HepG2 (cell line): ENCODE measurements at regions not wholly inside any gene's neighbourhood (a gene's known extent, or its start where the extent isn't known, plus 50 kb on each side); places are given as distances from the start of the nearest gene placed in this dataset.

Experiments
- ATAC-seq: fragments of 200-7000 bp; cut with Tn5 transposase; 3 replicates; pipeline ENCODE4 v1.9.1; 2020; ENCODE audit warnings: mild to moderate bottlenecking, moderate library complexity
- BruUV-seq: library from RNA; stranded (reverse); fragments of 400-500 nt; replicated peaks from 2 replicates; lab custom pipeline; 2021; lab: Mats Ljungman, UMichigan
- CTCF ChIA-PET: fragments of 300-600 bp; formaldehyde crosslinking; extraction: SDS; loops from one replicate; lab custom pipeline; 2021; ENCODE audit warnings: low total read pairs, inconsistent platforms, low intra/inter-chr PET ratio; lab: Yijun Ruan, JAX
- POLR2A ChIA-PET: fragments of 350-600 bp; sonication (Branson Sonifier 250); formaldehyde crosslinking; loops from one replicate; lab custom pipeline; 2020; ENCODE audit warnings: antibody characterized with exemption, inconsistent platforms; lab: Yijun Ruan, JAX
- DNase-seq: peaks from one replicate; pipeline ENCODE4 v3.0.0-alpha.2; 2015; ENCODE audit warnings: low spot score
- FAIRE-seq: peaks from 3 replicates; lab custom pipeline; 2011; peaks lifted over from hg19 to GRCh38; lab: Jason Lieb, UNC
- H2AFZ ChIP-seq: one replicate; pipeline ENCODE4 v1.6.1; 2011; ENCODE audit warnings: low read length, inconsistent platforms
- H3K27ac ChIP-seq: fragments of 300-600 bp; 3 replicates; pipeline ENCODE4 v1.8.0; 2011; ENCODE audit warnings: mixed run types, mild to moderate bottlenecking, mixed read lengths, low read length, inconsistent platforms; ENCODE audit not compliant: insufficient read depth; ENCODE audit errors: extremely low read length
- H3K27me3 ChIP-seq, 2 experiments: fragments of 200-600 bp in 1 of 2; 2 replicates in 1 of 2; 3 replicates in 1 of 2; pipeline versions ENCODE4 v1.6.0 to v1.8.0; 2011; ENCODE audit warnings: low read length in 2 of 2, mild to moderate bottlenecking in 2 of 2, moderate library complexity in 2 of 2, inconsistent platforms in 1 of 2; ENCODE audit not compliant: insufficient read depth in 2 of 2, control insufficient read depth in 1 of 2
- H3K36me3 ChIP-seq, 2 experiments: fragments of 200-600 bp in 1 of 2; replicated peaks in 1 of 2; 2 replicates in 1 of 2; 3 replicates in 1 of 2; pipeline versions ENCODE4 v1.5.1 to v1.8.0; 2011; ENCODE audit warnings: low read length in 2 of 2, inconsistent platforms in 1 of 2; ENCODE audit not compliant: insufficient read depth in 2 of 2, control insufficient read depth in 1 of 2
- H3K4me1 ChIP-seq: 2 replicates; pipeline ENCODE4 v1.5.1; 2012; ENCODE audit warnings: low read length, inconsistent platforms; ENCODE audit not compliant: insufficient read depth
- H3K4me2 ChIP-seq: 2 replicates; pipeline ENCODE4 v1.6.0; 2011; ENCODE audit warnings: low read depth, low read length, inconsistent platforms
- H3K4me3 ChIP-seq, 3 experiments: fragments of 200-600 bp in 1 of 3; sonication (generic), shearing (Covaris generic) in 1 of 3; replicated peaks in 1 of 3; 2 replicates each; pipeline ENCODE4 v1.5.1; 2011 to 2016; ENCODE audit warnings: low read length in 3 of 3, inconsistent platforms in 2 of 3, low read depth in 2 of 3, mild to moderate bottlenecking in 2 of 3, control low read depth in 1 of 3, mixed read lengths in 1 of 3; ENCODE audit not compliant: insufficient read depth in 1 of 3
- H3K79me2 ChIP-seq: one replicate; pipeline ENCODE4 v1.6.1; 2011; ENCODE audit warnings: low read length, inconsistent platforms; ENCODE audit not compliant: insufficient read depth
- H3K9ac ChIP-seq: 2 replicates; pipeline ENCODE4 v1.6.0; 2011; ENCODE audit warnings: mild to moderate bottlenecking, low read depth, low read length, inconsistent platforms; ENCODE audit not compliant: insufficient read depth
- H3K9me3 ChIP-seq: 2 replicates; pipeline ENCODE4 v1.5.1; 2012; ENCODE audit warnings: mild to moderate bottlenecking, low read length
- H4K20me1 ChIP-seq: 2 replicates; pipeline ENCODE4 v1.6.0; 2011; ENCODE audit warnings: inconsistent platforms, mild to moderate bottlenecking, low read length, moderate library complexity; ENCODE audit not compliant: insufficient read depth
- ADNP ChIP-seq: sonication (generic); formaldehyde crosslinking; IDR thresholded peaks from 2 replicates; pipeline ENCODE4 v1.4.0; 2020; ENCODE audit warnings: missing genetic modification reagents
- HMG20B ChIP-seq: conservative IDR thresholded peaks from 2 replicates; pipeline ENCODE4 v1.6.1; 2016; ENCODE audit warnings: missing genetic modification reagents, missing compliant biosample characterization
- IKZF1 ChIP-seq: fragments of 450-650 bp; IDR thresholded peaks from 2 replicates; pipeline ENCODE4 v1.7.1; 2016
- MBD4 ChIP-seq: IDR thresholded peaks from 2 replicates; pipeline ENCODE4 v1.6.1; 2012; ENCODE audit warnings: low read length, inconsistent platforms, borderline replicate concordance
- SOX6 ChIP-seq, 2 experiments: fragments of 450-650 bp in 1 of 2; sonication (generic) in 1 of 2; formaldehyde crosslinking in 1 of 2; IDR thresholded peaks; 2 replicates each; pipeline versions ENCODE4 v1.4.0 to v1.6.1; 2017 to 2020; ENCODE audit warnings: antibody characterized with exemption in 1 of 2, mild to moderate bottlenecking in 1 of 2, missing genetic modification reagents in 1 of 2
- ZGPAT ChIP-seq: IDR thresholded peaks from 2 replicates; pipeline ENCODE4 v1.6.1; 2016; ENCODE audit warnings: mild to moderate bottlenecking
- ZNF101 ChIP-seq: sonication (generic); formaldehyde crosslinking; IDR thresholded peaks from 2 replicates; pipeline ENCODE4 v1.4.0; 2020; ENCODE audit warnings: mild to moderate bottlenecking, low read depth, missing genetic modification reagents, borderline replicate concordance
- ZNF251 ChIP-seq: sonication (generic); formaldehyde crosslinking; IDR thresholded peaks from 2 replicates; pipeline ENCODE4 v1.9.0; 2021; ENCODE audit warnings: mild to moderate bottlenecking, missing genetic modification reagents
- ZNF260 ChIP-seq: sonication (generic); formaldehyde crosslinking; IDR thresholded peaks from 2 replicates; pipeline ENCODE4 v1.4.0; 2020; ENCODE audit warnings: missing genetic modification reagents, low read depth, mild to moderate bottlenecking, borderline replicate concordance
- ZNF292 ChIP-seq: sonication (generic); formaldehyde crosslinking; IDR thresholded peaks from 2 replicates; pipeline ENCODE4 v1.8.1; 2022; ENCODE audit warnings: mild to moderate bottlenecking, low read depth, missing genetic modification reagents, borderline replicate concordance
- ZNF704 ChIP-seq: sonication (generic); formaldehyde crosslinking; IDR thresholded peaks from 2 replicates; pipeline ENCODE4 v1.8.1; 2023; ENCODE audit warnings: mild to moderate bottlenecking, inconsistent platforms, moderate library complexity, missing genetic modification reagents, borderline replicate concordance
- ZNF766 ChIP-seq: sonication (generic); formaldehyde crosslinking; IDR thresholded peaks from 2 replicates; pipeline ENCODE4 v1.5.0; 2020; ENCODE audit warnings: missing genetic modification reagents, borderline replicate concordance
- ZNF816 ChIP-seq: sonication (generic); formaldehyde crosslinking; IDR thresholded peaks from 2 replicates; pipeline ENCODE4 v1.8.0; 2022; ENCODE audit warnings: missing genetic modification reagents, mild to moderate bottlenecking, borderline replicate concordance
- ZSCAN20 ChIP-seq: sonication (generic); formaldehyde crosslinking; IDR thresholded peaks from 2 replicates; pipeline ENCODE4 v1.4.0; 2020; ENCODE audit warnings: missing genetic modification reagents, mild to moderate bottlenecking, borderline replicate concordance
- ZSCAN9 ChIP-seq: IDR thresholded peaks from 2 replicates; pipeline ENCODE4 v1.6.1; 2016; ENCODE audit warnings: borderline replicate concordance
- ZXDC ChIP-seq: sonication (generic); formaldehyde crosslinking; IDR thresholded peaks from 2 replicates; pipeline ENCODE4 v1.5.0; 2020; ENCODE audit warnings: mild to moderate bottlenecking, missing genetic modification reagents
- WGBS: methylation state at CpG from one replicate; pipeline ENCODE4 v1.1.6; 2017; ENCODE audit warnings: low lambda C conversion rate; 5-methylcytosine and 5-hydroxymethylcytosine counted together
- in situ Hi-C: cut with HindIII; loops from 2 replicates; pipeline ENCODE4 v1.10.0; 2017; ENCODE audit warnings: low pct_unique_long_range_greater_than_20kb; ENCODE audit not compliant: extremely low pct_ligation_motif_present
- intact Hi-C: fragments of 100-400 bp; cut with micrococcal nuclease; formaldehyde crosslinking; loops from one replicate; pipeline ENCODE4 v1.10.0; 2022; ENCODE audit not compliant: unreplicated experiment
- TF ChIP-seq, protein P1 (sequence below): sonication (generic); formaldehyde crosslinking; IDR thresholded peaks from 2 replicates; pipeline ENCODE4 v1.5.0; 2020; ENCODE audit warnings: missing genetic modification reagents

DNA sequence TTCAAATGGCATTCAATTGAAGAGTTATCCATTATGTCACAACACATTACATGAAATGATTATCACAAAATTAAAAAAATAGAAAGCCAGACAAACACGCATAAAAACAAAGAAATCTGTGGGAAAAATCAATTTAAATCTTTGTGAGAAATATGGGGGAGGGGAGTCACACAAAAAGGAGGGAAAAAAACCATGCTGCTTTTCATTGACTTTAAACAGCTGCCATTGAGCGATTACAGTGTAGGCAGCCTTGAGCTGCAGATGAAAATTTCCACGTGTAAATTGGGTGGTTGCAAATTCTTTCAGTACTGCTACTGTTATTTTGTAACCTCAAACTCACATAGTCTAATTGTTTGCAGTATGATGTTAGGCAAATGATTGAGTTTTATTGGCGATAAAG lies 889.9 kb upstream of the PHF14 start:
- no TSS peak for BruUV-seq

More for the DNA sequence above, 889.9 kb upstream of the PHF14 start:
- H3K4me1 ChIP-seq = no peaks in the 10 kb centered on the region
- H3K27ac ChIP-seq = no peak overlapping the region
- FAIRE-seq = no peak
- no peaks in the 10 kb centered on the region for H3K27me3 ChIP-seq
- H3K9me3 ChIP-seq = peaks cover 85% of the 10 kb centered on the region
- TF ChIP-seq ZNF101 (no peak), IKZF1 (no peak), ZNF704 (CRISPR knock-in tag) (no peak), ZNF292 (CRISPR knock-in tag) (no peak), MBD4 (no peak), ZGPAT (no peak), ZNF766 (CRISPR knock-in tag) (no peak), ZSCAN20 (CRISPR knock-in tag) (no peak), ZNF251 (no peak), ZNF816 (CRISPR knock-in tag) (no peak), HMG20B (CRISPR knock-in tag) (no peak), SOX6 (IDR thresholded peaks at IDR 0.05) (no peak), SOX6 (CRISPR knock-in tag; IDR thresholded peaks at IDR 0.05) (no peak), ZNF260 (CRISPR knock-in tag) (no peak), ADNP (CRISPR knock-in tag) (no peak), ZXDC (CRISPR knock-in tag) (no peak), ZSCAN9 (CRISPR knock-in tag) (no peak)
- TF ChIP-seq, protein P1, sequence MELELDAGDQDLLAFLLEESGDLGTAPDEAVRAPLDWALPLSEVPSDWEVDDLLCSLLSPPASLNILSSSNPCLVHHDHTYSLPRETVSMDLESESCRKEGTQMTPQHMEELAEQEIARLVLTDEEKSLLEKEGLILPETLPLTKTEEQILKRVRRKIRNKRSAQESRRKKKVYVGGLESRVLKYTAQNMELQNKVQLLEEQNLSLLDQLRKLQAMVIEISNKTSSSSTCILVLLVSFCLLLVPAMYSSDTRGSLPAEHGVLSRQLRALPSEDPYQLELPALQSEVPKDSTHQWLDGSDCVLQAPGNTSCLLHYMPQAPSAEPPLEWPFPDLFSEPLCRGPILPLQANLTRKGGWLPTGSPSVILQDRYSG (CRISPR knock-in tag) = no peak
- no peak overlapping the region for H3K4me3 ChIP-seq
- no peaks in the 10 kb centered on the region for H3K79me2 ChIP-seq
- intact Hi-C loops (no loop called here), in situ Hi-C loops (no loop called here)
- H3K4me2 ChIP-seq = no peak overlapping the region
- no peaks in the 10 kb centered on the region for H3K36me3 ChIP-seq
- no peak for DNase-seq
- no peak for ATAC-seq
- no peaks in the 10 kb centered on the region for H4K20me1 ChIP-seq
- H2AFZ ChIP-seq = no peak overlapping the region
- ChIA-PET CTCF (no interaction called here), POLR2A (no interaction called here)
- WGBS = 2% methylated on average over 4 of the region's 4 CpGs
- H3K9ac ChIP-seq = no peak overlapping the region
